Fibroblast of skin of right biceps (primary cell): ENCODE measurements at regions not wholly inside any gene's neighbourhood (a gene's known extent, or its start where the extent isn't known, plus 50 kb on each side); places are given as distances from the start of the nearest gene placed in this dataset.
A peak's percentile ranks its signal among the peaks of the same experiment; 100 is the strongest.
"Not testable (repeated sequence)": the region's sequence is repeated elsewhere in the genome, so short reads cannot be mapped to it uniquely, and the experiment has no call there.

ENCODE experiments used
- DNase-seq: peaks from one replicate; pipeline ENCODE4 v3.0.0-alpha.2; 2013

GRCh38 chr3:166296179-166296783 is 459.1 kb upstream of the BCHE start:
- no peak for DNase-seq

GRCh38 chr3:166291186-166291955 is 454.1 kb upstream of the BCHE start:
- DNase-seq, result no peak

- peak; percentile 20 for DNase-seq
These were observed 447.8 kb upstream of the BCHE start for GRCh38 chr3:166285001-166285400.

GRCh38 chr3:166283840-166284239 is 446.6 kb upstream of the BCHE start:
- DNase-seq, result peak; percentile 86

- no peak for DNase-seq
These were observed 445.7 kb upstream of the BCHE start for GRCh38 chr3:166282931-166283330.

- no peak for DNase-seq
These were observed 442.4 kb upstream of the BCHE start for GRCh38 chr3:166279636-166280035.

GRCh38 chr3:166275024-166275390 is 437.8 kb upstream of the BCHE start:
- DNase-seq, result peak; percentile 26

- DNase-seq, result peak; percentile 55
These were observed 437.3 kb upstream of the BCHE start for GRCh38 chr3:166274351-166275023.

GRCh38 chr3:166270429-166270828 is 433.2 kb upstream of the BCHE start:
- DNase-seq, result no peak

GRCh38 chr3:166265153-166265552 is 427.9 kb upstream of the BCHE start:
- no peak for DNase-seq

- DNase-seq, result no peak
These were observed 426.2 kb upstream of the BCHE start for GRCh38 chr3:166263460-166263859.

- DNase-seq, result not testable (repeated sequence)
These were observed 421.1 kb upstream of the BCHE start for GRCh38 chr3:166258293-166258850.

GRCh38 chr3:166257715-166258114 is 420.5 kb upstream of the BCHE start:
- DNase-seq, result no peak

- DNase-seq, result no peak
These were observed 411.6 kb upstream of the BCHE start for GRCh38 chr3:166248784-166249183.

- DNase-seq, result no peak
These were observed 406.3 kb upstream of the BCHE start for GRCh38 chr3:166243511-166243910.

- no peak for DNase-seq
These were observed 385.9 kb upstream of the BCHE start for GRCh38 chr3:166223120-166223519.

- DNase-seq, result peak; percentile 4
These were observed 374.2 kb upstream of the BCHE start for GRCh38 chr3:166211451-166211850.

GRCh38 chr3:166209701-166210100 is 372.5 kb upstream of the BCHE start:
- no peak for DNase-seq

GRCh38 chr3:166205158-166205557 is 367.9 kb upstream of the BCHE start:
- no peak for DNase-seq

- no peak for DNase-seq
These were observed 364.3 kb upstream of the BCHE start for GRCh38 chr3:166201476-166201875.

GRCh38 chr3:166199491-166199890 is 362.3 kb upstream of the BCHE start:
- no peak for DNase-seq

- no peak for DNase-seq
These were observed 358.6 kb upstream of the BCHE start for GRCh38 chr3:166195808-166196207.

GRCh38 chr3:166191411-166191810 is 354.2 kb upstream of the BCHE start:
- DNase-seq, result no peak

- DNase-seq, result peak; percentile 62
These were observed 353.1 kb upstream of the BCHE start for GRCh38 chr3:166190360-166190759.
